HepG2 (cell line): ENCODE measurements at regions not wholly inside any gene's neighbourhood (a gene's known extent, or its start where the extent isn't known, plus 50 kb on each side); places are given as distances from the start of the nearest gene placed in this dataset.

ENCODE experiments used
- ATAC-seq: fragments of 200-7000 bp; cut with Tn5 transposase; 3 replicates; pipeline ENCODE4 v1.9.1; 2020; ENCODE audit warnings: mild to moderate bottlenecking, moderate library complexity
- BruUV-seq: library from RNA; stranded (reverse); fragments of 400-500 nt; replicated peaks from 2 replicates; lab custom pipeline; 2021; lab: Mats Ljungman, UMichigan
- CTCF ChIA-PET: fragments of 300-600 bp; formaldehyde crosslinking; extraction: SDS; loops from one replicate; lab custom pipeline; 2021; ENCODE audit warnings: low total read pairs, inconsistent platforms, low intra/inter-chr PET ratio; lab: Yijun Ruan, JAX
- POLR2A ChIA-PET: fragments of 350-600 bp; sonication (Branson Sonifier 250); formaldehyde crosslinking; loops from one replicate; lab custom pipeline; 2020; ENCODE audit warnings: antibody characterized with exemption, inconsistent platforms; lab: Yijun Ruan, JAX
- DNase-seq: peaks from one replicate; pipeline ENCODE4 v3.0.0-alpha.2; 2015; ENCODE audit warnings: low spot score
- FAIRE-seq: peaks from 3 replicates; lab custom pipeline; 2011; peaks lifted over from hg19 to GRCh38; lab: Jason Lieb, UNC
- H2AFZ ChIP-seq: one replicate; pipeline ENCODE4 v1.6.1; 2011; ENCODE audit warnings: low read length, inconsistent platforms
- H3K27ac ChIP-seq: fragments of 300-600 bp; 3 replicates; pipeline ENCODE4 v1.8.0; 2011; ENCODE audit warnings: mixed run types, mild to moderate bottlenecking, mixed read lengths, low read length, inconsistent platforms; ENCODE audit not compliant: insufficient read depth; ENCODE audit errors: extremely low read length
- H3K27me3 ChIP-seq, 2 experiments: fragments of 200-600 bp in 1 of 2; 2 replicates in 1 of 2; 3 replicates in 1 of 2; pipeline versions ENCODE4 v1.6.0 to v1.8.0; 2011; ENCODE audit warnings: low read length in 2 of 2, mild to moderate bottlenecking in 2 of 2, moderate library complexity in 2 of 2, inconsistent platforms in 1 of 2; ENCODE audit not compliant: insufficient read depth in 2 of 2, control insufficient read depth in 1 of 2
- H3K36me3 ChIP-seq, 2 experiments: fragments of 200-600 bp in 1 of 2; replicated peaks in 1 of 2; 2 replicates in 1 of 2; 3 replicates in 1 of 2; pipeline versions ENCODE4 v1.5.1 to v1.8.0; 2011; ENCODE audit warnings: low read length in 2 of 2, inconsistent platforms in 1 of 2; ENCODE audit not compliant: insufficient read depth in 2 of 2, control insufficient read depth in 1 of 2
- H3K4me1 ChIP-seq: 2 replicates; pipeline ENCODE4 v1.5.1; 2012; ENCODE audit warnings: low read length, inconsistent platforms; ENCODE audit not compliant: insufficient read depth
- H3K4me2 ChIP-seq: 2 replicates; pipeline ENCODE4 v1.6.0; 2011; ENCODE audit warnings: low read depth, low read length, inconsistent platforms
- H3K4me3 ChIP-seq, 3 experiments: fragments of 200-600 bp in 1 of 3; sonication (generic), shearing (Covaris generic) in 1 of 3; replicated peaks in 1 of 3; 2 replicates each; pipeline ENCODE4 v1.5.1; 2011 to 2016; ENCODE audit warnings: low read length in 3 of 3, inconsistent platforms in 2 of 3, low read depth in 2 of 3, mild to moderate bottlenecking in 2 of 3, control low read depth in 1 of 3, mixed read lengths in 1 of 3; ENCODE audit not compliant: insufficient read depth in 1 of 3
- H3K79me2 ChIP-seq: one replicate; pipeline ENCODE4 v1.6.1; 2011; ENCODE audit warnings: low read length, inconsistent platforms; ENCODE audit not compliant: insufficient read depth
- H3K9ac ChIP-seq: 2 replicates; pipeline ENCODE4 v1.6.0; 2011; ENCODE audit warnings: mild to moderate bottlenecking, low read depth, low read length, inconsistent platforms; ENCODE audit not compliant: insufficient read depth
- H3K9me3 ChIP-seq: 2 replicates; pipeline ENCODE4 v1.5.1; 2012; ENCODE audit warnings: mild to moderate bottlenecking, low read length
- H4K20me1 ChIP-seq: 2 replicates; pipeline ENCODE4 v1.6.0; 2011; ENCODE audit warnings: inconsistent platforms, mild to moderate bottlenecking, low read length, moderate library complexity; ENCODE audit not compliant: insufficient read depth
- RFXAP ChIP-seq: sonication (generic); formaldehyde crosslinking; IDR thresholded peaks from 2 replicates; pipeline ENCODE4 v1.4.0; 2020; ENCODE audit warnings: missing genetic modification reagents, borderline replicate concordance
- TFE3 ChIP-seq: IDR thresholded peaks from 2 replicates; pipeline ENCODE4 v1.6.1; 2016
- ZNF629 ChIP-seq: sonication (generic); formaldehyde crosslinking; conservative IDR thresholded peaks from 2 replicates; pipeline ENCODE4 v1.5.0; 2020; ENCODE audit warnings: missing genetic modification reagents
- WGBS: methylation state at CpG from one replicate; pipeline ENCODE4 v1.1.6; 2017; ENCODE audit warnings: low lambda C conversion rate; 5-methylcytosine and 5-hydroxymethylcytosine counted together
- in situ Hi-C: cut with HindIII; loops from 2 replicates; pipeline ENCODE4 v1.10.0; 2017; ENCODE audit warnings: low pct_unique_long_range_greater_than_20kb; ENCODE audit not compliant: extremely low pct_ligation_motif_present
- intact Hi-C: fragments of 100-400 bp; cut with micrococcal nuclease; formaldehyde crosslinking; loops from one replicate; pipeline ENCODE4 v1.10.0; 2022; ENCODE audit not compliant: unreplicated experiment

GRCh38 chr22:35479985-35480550, 60.6 kb upstream of the RASD2 start:
- H3K4me2 ChIP-seq = no peak overlapping the region

More at GRCh38 chr22:35479985-35480550, 60.6 kb upstream of the RASD2 start:
- Histone ChIP-seq H3K4me1 (no peaks in the 10 kb centered on the region), H3K27me3 (peaks cover 4 to 53% of the 10 kb centered on the region in 2 experiments; a peak in 4 of 5 replicates), H2AFZ (no peak overlapping the region), H3K79me2 (no peaks in the 10 kb centered on the region), H3K36me3 (no peaks in the 10 kb centered on the region), H3K9ac (no peak overlapping the region), H3K27ac (no peak overlapping the region), H4K20me1 (no peaks in the 10 kb centered on the region), H3K4me3 (no peak overlapping the region), H3K9me3 (no peaks in the 10 kb centered on the region)
- intact Hi-C loops (no loop called here), in situ Hi-C loops (no loop called here)
- ChIA-PET CTCF (no interaction called here), POLR2A (no interaction called here)
- DNase-seq (no peak), FAIRE-seq (no peak), ATAC-seq (no peak)
- WGBS = 46% methylated on average over 6 of the region's 13 CpGs
- TF ChIP-seq RFXAP (no peak), ZNF629 (CRISPR knock-in tag) (peak; percentile 46; the same call in 1 of the 2 replicates), TFE3 (CRISPR knock-in tag) (no peak)
- no TSS peak for BruUV-seq
